GM13976 (cell line): ENCODE measurements at regions not wholly inside any gene's neighbourhood (a gene's known extent, or its start where the extent isn't known, plus 50 kb on each side); places are given as distances from the start of the nearest gene placed in this dataset.

ENCODE experiments used
- DNase-seq: peaks from one replicate; pipeline ENCODE4 v3.0.0; 2012; ENCODE audit warnings: low spot score
- in situ Hi-C: fragments of 300-500 bp; cut with MboI; formaldehyde crosslinking; loops from one replicate; pipeline ENCODE4 v1.12.0; 2022; ENCODE audit warnings: low sequenced_read_pairs, mixed read lengths, inconsistent platforms; ENCODE audit not compliant: unreplicated experiment
- TF ChIP-seq, protein P1 (sequence below): IDR thresholded peaks from 2 replicates; pipeline ENCODE4 v1.5.1; 2012; ENCODE audit warnings: borderline replicate concordance, mild to moderate bottlenecking; ENCODE audit not compliant: insufficient read depth; ENCODE audit errors: extremely low read depth, missing control alignments, control extremely low read depth

DNA sequence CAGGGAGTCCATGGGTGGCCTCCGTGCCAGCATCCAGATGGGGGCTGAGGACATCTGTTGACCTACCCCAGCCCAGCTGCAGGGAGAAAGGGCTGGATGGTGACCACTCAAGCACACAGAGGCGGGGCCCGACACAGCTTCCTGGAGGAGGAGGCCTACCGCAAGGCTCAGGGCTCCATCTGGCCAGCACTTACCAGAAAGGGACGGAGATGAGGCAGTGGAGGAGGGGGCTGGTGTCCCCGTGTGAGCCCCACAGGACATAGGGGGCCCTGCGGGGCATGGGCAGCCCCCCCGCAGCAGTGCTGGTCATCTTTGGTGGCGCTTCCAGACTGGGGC is 147.5 kb upstream of the CIBAR2 start:
- DNase-seq: no peak
- TF ChIP-seq, protein P1, sequence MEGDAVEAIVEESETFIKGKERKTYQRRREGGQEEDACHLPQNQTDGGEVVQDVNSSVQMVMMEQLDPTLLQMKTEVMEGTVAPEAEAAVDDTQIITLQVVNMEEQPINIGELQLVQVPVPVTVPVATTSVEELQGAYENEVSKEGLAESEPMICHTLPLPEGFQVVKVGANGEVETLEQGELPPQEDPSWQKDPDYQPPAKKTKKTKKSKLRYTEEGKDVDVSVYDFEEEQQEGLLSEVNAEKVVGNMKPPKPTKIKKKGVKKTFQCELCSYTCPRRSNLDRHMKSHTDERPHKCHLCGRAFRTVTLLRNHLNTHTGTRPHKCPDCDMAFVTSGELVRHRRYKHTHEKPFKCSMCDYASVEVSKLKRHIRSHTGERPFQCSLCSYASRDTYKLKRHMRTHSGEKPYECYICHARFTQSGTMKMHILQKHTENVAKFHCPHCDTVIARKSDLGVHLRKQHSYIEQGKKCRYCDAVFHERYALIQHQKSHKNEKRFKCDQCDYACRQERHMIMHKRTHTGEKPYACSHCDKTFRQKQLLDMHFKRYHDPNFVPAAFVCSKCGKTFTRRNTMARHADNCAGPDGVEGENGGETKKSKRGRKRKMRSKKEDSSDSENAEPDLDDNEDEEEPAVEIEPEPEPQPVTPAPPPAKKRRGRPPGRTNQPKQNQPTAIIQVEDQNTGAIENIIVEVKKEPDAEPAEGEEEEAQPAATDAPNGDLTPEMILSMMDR: no peak
- in situ Hi-C loops: no loop called here

DNA sequence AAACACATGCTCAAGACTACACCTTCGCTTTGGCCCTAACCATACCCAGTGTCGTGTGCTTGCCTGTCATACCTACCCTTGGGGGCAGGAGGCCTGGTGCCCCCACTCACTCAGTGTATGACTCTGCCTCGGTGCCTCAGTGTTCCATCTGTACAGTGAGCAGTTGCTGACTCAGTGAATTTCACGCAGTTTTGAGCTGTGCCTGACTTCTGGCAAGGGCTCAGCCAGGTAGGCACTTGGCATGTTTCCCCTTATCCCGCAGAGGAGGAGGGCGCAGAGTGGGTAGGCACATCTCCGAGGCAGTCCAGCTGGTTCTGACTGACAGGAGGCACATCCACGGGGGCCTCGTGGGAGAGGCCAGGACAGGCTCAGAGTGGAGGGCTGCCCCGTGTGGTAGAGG is 148.9 kb upstream of the CIBAR2 start:
- in situ Hi-C loops: no loop called here
- TF ChIP-seq, protein P1: no peak
- DNase-seq: no peak

DNA sequence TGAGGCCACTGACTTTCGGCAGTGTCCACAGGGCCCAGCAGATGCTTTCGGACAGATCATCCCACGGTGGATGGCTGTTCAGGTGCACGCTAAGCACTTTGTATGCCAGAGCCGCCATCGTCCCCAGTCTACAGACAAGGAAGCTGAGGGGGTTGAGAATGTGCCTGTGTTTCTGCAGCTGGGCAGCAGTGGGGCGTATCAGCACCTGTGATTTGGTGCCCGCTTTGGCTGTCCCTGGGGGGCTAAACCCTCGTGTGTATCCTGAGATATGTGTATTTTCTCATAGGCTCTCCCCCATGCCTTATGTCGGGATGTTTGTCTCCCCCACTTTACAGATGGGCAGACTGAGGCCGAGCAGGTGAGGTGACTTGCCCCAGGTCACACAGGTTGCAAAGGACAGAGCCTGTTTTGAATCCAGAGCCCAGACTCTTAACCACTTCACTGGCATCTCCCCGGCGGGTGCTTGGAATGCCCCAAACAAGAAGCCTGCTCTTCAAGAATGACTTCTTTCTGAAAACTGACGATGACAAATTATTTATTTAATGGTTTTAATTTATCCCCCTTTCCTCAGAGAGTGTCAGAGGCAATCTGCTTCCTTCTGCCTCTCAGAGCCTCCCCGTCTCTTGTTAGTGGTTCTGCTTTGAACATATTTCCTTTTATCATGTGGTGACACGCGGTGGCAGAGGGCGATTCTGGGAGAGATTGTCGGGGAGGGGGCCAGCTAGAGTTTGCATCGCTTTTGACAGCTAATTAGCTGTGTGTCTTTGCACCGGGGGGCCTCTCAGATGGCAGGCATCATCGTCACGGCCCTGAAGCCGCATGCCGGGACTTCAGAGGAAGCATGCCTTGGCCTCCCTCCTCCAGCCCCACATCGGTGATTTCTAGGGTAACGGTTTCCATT is 149.6 kb upstream of the CIBAR2 start:
- no peak for DNase-seq
- in situ Hi-C loops: no loop called here

DNA sequence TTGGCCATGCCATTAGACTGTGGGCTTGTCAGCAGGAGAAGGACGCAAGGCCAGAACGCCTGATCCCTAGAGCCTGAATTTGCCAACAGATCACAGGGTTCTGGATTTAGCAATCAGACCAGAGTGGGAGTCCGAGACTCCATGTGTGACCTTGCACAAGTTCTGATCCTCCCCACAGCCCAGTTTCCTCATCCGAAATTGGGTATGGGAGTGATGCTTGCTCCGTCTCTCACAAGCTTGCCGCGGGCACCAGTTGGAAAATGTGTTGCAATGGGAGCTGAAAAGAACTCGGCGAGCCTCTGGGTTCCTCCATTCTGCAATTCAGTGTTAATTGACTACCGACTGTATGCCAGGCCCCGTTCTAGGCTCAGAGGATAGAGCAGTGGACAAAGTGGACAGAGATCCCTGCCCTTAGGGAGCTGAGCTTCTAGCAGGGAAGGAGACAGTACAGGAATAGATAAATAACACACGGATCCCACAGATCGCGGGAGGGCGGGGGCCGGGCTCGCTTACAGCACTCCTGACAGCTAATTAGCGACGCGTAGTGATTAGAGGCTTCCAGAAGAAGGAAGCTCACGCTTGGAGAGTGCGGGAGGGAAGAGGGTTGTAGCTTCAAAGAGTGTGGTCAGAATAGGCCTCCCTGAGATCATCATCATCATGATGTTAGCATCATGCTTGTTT is 150.4 kb upstream of the CIBAR2 start:
- in situ Hi-C loops: no loop called here
- TF ChIP-seq, protein P1: no peak
- DNase-seq: no peak

More for the DNA sequence above, 149.6 kb upstream of the CIBAR2 start:
- TF ChIP-seq, protein P1: no peak

DNA sequence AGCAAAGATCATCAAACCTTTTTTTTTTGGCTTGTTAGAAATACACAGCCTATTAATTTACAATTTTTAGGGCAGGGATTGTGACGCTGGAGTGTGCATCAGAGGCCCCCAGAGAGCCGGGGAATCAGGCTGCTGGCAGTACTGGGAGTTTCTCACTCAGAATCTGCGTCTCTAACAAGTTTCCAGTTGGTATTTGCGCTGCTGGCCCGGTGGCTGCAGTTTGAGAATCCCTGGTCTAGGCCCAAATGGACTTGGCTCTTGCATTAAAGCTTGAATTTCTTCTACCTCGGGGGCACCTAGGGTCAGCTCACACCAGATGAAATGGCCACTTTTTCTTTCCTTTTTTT is 150.9 kb upstream of the CIBAR2 start:
- TF ChIP-seq, protein P1: no peak
- DNase-seq: no peak
- in situ Hi-C loops: no loop called here

DNA sequence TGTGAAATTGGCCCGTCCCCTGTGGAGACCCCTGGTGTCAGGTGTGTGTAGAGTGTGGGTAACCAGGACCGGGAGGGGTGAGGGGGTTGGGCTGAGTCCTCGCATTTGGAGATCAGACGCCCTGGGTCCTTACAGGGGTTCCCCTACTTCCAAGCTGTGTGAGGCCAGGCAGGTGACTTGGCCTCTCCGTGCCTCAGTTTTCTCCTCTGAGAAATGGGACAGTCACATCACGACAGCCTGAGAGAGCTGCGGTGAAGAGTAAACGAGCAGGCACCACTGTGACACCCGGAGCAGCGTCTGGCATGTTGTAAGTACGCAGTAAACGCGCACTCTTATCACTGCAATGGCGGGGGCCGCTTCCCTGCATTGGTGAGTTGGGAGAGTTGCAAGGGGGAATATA is 152.5 kb upstream of the CIBAR2 start:
- TF ChIP-seq, protein P1: no peak
- in situ Hi-C loops: no loop called here
- DNase-seq: no peak
